HCT116 (cell line): ENCODE measurements at regions not wholly inside any gene's neighbourhood (a gene's known extent, or its start where the extent isn't known, plus 50 kb on each side); places are given as distances from the start of the nearest gene placed in this dataset.

Experiments
- ATAC-seq: fragments of 200-7000 bp; cut with Tn5 transposase; 2 replicates; pipeline ENCODE4 v1.9.1; 2020; ENCODE audit warnings: mild to moderate bottlenecking, moderate library complexity
- BruUV-seq: library from RNA; stranded (reverse); fragments of 400-500 nt; replicated peaks from 2 replicates; lab custom pipeline; 2021; lab: Mats Ljungman, UMichigan
- CTCF ChIA-PET: fragments of 300-600 bp; sonication (Branson Sonifier 250); formaldehyde crosslinking; loops from one replicate; lab custom pipeline; 2021; ENCODE audit warnings: antibody characterized with exemption; lab: Charles Lee
- POLR2A ChIA-PET: fragments of 300-600, 350-600 bp; sonication (Branson Sonifier 250); formaldehyde crosslinking; loops from one replicate; lab custom pipeline; 2021; ENCODE audit warnings: antibody characterized with exemption; lab: Charles Lee
- RAD21 ChIA-PET, 2 experiments: fragments of 300-600 bp; sonication (Branson Sonifier 250); formaldehyde crosslinking; loops; one replicate each; lab custom pipeline; 2023; ENCODE audit warnings: low total read pairs in 2 of 2; ENCODE audit not compliant: uncharacterized antibody in 2 of 2, unreplicated experiment in 2 of 2, low non-redundant PET in 1 of 2; lab: Charles Lee
- DNase-seq: peaks from one replicate; pipeline ENCODE4 v3.0.0-alpha.2; 2010; ENCODE audit warnings: low read depth, low spot score
- H2AFZ ChIP-seq: fragments of 200-600 bp; shearing (Covaris generic), sonication (generic); 2 replicates; pipeline ENCODE4 v1.6.1; 2017; ENCODE audit warnings: low read depth, mixed run types, mixed read lengths, antibody characterized with exemption, low read length; ENCODE audit not compliant: poor library complexity, severe bottlenecking
- H3K27ac ChIP-seq: 2 replicates; pipeline ENCODE4 v1.5.1; 2012; ENCODE audit warnings: low read depth, low read length
- H3K27me3 ChIP-seq: fragments of 200-600 bp; sonication (generic); 2 replicates; pipeline ENCODE4 v1.6.1; 2016; ENCODE audit warnings: mixed run types, low read length, mixed read lengths; ENCODE audit not compliant: insufficient read depth
- H3K36me3 ChIP-seq, 2 experiments: fragments of 200-500 bp in 1 of 2; fragments of 200-600 bp in 1 of 2; sonication (Bioruptor generic) in 1 of 2; sonication (generic) in 1 of 2; 2 replicates each; pipeline versions ENCODE4 v1.5.1 to v1.6.1; 2014 to 2016; ENCODE audit warnings: low read length in 2 of 2, inconsistent platforms in 1 of 2, mixed read lengths in 1 of 2, mixed run types in 1 of 2; ENCODE audit not compliant: insufficient read depth in 2 of 2, control insufficient read depth in 1 of 2
- H3K4me1 ChIP-seq, 2 experiments: fragments of 200-600 bp in 1 of 2; sonication (generic) in 1 of 2; 2 replicates each; pipeline versions ENCODE4 v1.5.1 to v1.6.1; 2012 to 2017; ENCODE audit warnings: low read length in 2 of 2, inconsistent platforms in 1 of 2, mild to moderate bottlenecking in 1 of 2, mixed read lengths in 1 of 2, mixed run types in 1 of 2, moderate library complexity in 1 of 2; ENCODE audit not compliant: insufficient read depth in 2 of 2, control insufficient read depth in 1 of 2
- H3K4me2 ChIP-seq: fragments of 200-600 bp; sonication (generic); 2 replicates; pipeline ENCODE4 v1.6.1; 2017; ENCODE audit warnings: mixed run types, low read length, mixed read lengths
- H3K4me3 ChIP-seq, 2 experiments: fragments of 200-600 bp in 1 of 2; sonication (generic) in 1 of 2; replicated peaks in 1 of 2; 2 replicates each; pipeline ENCODE4 v1.5.1; 2011 to 2016; ENCODE audit warnings: low read length in 2 of 2, control low read depth in 1 of 2, low read depth in 1 of 2, mild to moderate bottlenecking in 1 of 2, mixed read lengths in 1 of 2, mixed run types in 1 of 2
- H3K79me2 ChIP-seq: fragments of 200-600 bp; sonication (generic); 2 replicates; pipeline ENCODE4 v1.6.1; 2017; ENCODE audit warnings: mild to moderate bottlenecking, mixed run types, low read length, moderate library complexity, mixed read lengths; ENCODE audit not compliant: insufficient read depth
- H3K9ac ChIP-seq: fragments of 200-600 bp; sonication (generic); 2 replicates; pipeline ENCODE4 v1.6.1; 2016; ENCODE audit warnings: low read length, mixed read lengths
- H3K9me2 ChIP-seq: fragments of 200-600 bp; sonication (generic), shearing (Covaris generic); 2 replicates; pipeline ENCODE4 v1.6.1; 2017; ENCODE audit warnings: mixed run types, mild to moderate bottlenecking, moderate library complexity; ENCODE audit not compliant: insufficient read depth
- H3K9me3 ChIP-seq, 2 experiments: fragments of 200-500 bp in 1 of 2; fragments of 200-600 bp in 1 of 2; sonication (Bioruptor generic) in 1 of 2; sonication (generic) in 1 of 2; 2 replicates each; pipeline ENCODE4 v1.6.1; 2014 to 2017; ENCODE audit warnings: low read length in 2 of 2, mixed read lengths in 2 of 2, inconsistent platforms in 1 of 2, low read depth in 1 of 2, mild to moderate bottlenecking in 1 of 2, mixed run types in 1 of 2, moderate library complexity in 1 of 2; ENCODE audit not compliant: control insufficient read depth in 1 of 2, insufficient read depth in 1 of 2
- H4K20me1 ChIP-seq: fragments of 200-600 bp; sonication (generic), shearing (Covaris generic); 2 replicates; pipeline ENCODE4 v1.6.1; 2017; ENCODE audit warnings: mixed run types, mild to moderate bottlenecking, moderate library complexity; ENCODE audit not compliant: insufficient read depth
- CBX3 ChIP-seq: IDR thresholded peaks from 2 replicates; pipeline ENCODE4 v1.6.1; 2012; ENCODE audit warnings: low read depth
- EZH2phosphoT487 ChIP-seq: fragments of 200-600 bp; IDR thresholded peaks from 2 replicates; pipeline ENCODE4 v1.6.1; 2018; ENCODE audit warnings: antibody characterized with exemption, borderline replicate concordance
- FOSL1 ChIP-seq: IDR thresholded peaks from 2 replicates; pipeline ENCODE4 v1.6.1; 2012; ENCODE audit warnings: low read depth
- JUND ChIP-seq: IDR thresholded peaks from 2 replicates; pipeline ENCODE4 v1.6.1; 2012
- POLR2A ChIP-seq: IDR thresholded peaks from 2 replicates; pipeline ENCODE4 v1.7.0; 2011; ENCODE audit warnings: borderline replicate concordance; ENCODE audit not compliant: insufficient read depth, insufficient read length; ENCODE audit errors: extremely low read depth
- SIN3A ChIP-seq: IDR thresholded peaks from 2 replicates; pipeline ENCODE4 v1.6.1; 2012; ENCODE audit warnings: low read depth
- SP1 ChIP-seq: IDR thresholded peaks from 2 replicates; pipeline ENCODE4 v1.6.1; 2012; ENCODE audit warnings: low read depth
- TCF7L2 ChIP-seq: IDR thresholded peaks from 2 replicates; pipeline ENCODE4 v1.7.0; 2011; ENCODE audit warnings: borderline replicate concordance, inconsistent platforms; ENCODE audit not compliant: insufficient read depth, insufficient read length; ENCODE audit errors: extremely low read depth
- YY1 ChIP-seq: IDR thresholded peaks from 2 replicates; pipeline ENCODE4 v1.6.1; 2011; ENCODE audit warnings: low read length, low read depth, moderate library complexity, mild to moderate bottlenecking; ENCODE audit not compliant: insufficient replicate concordance; ENCODE audit errors: extremely low read depth
- ZFX ChIP-seq: fragments of 450-650 bp; IDR thresholded peaks from 2 replicates; pipeline ENCODE4 v1.6.1; 2017
- ZNF274 ChIP-seq: fragments of 200-500 bp; sonication (Bioruptor generic); IDR thresholded peaks from 2 replicates; pipeline ENCODE4 v1.6.1; 2014; ENCODE audit warnings: mild to moderate bottlenecking, low read depth, low read length, inconsistent platforms
- intact Hi-C: fragments of 100-400 bp; cut with micrococcal nuclease; formaldehyde crosslinking; loops from 2 replicates; pipeline ENCODE4 v1.10.0; 2022
- TF ChIP-seq, protein P1 (sequence below), 3 experiments: fragments of 200-600 bp in 1 of 3; sonication (generic) in 1 of 3; IDR thresholded peaks in 2 of 3; conservative IDR thresholded peaks in 1 of 3; 2 replicates each; pipeline ENCODE4 v1.5.1; 2012 to 2017; ENCODE audit warnings: low read depth in 2 of 3, low read length in 2 of 3, antibody characterized with exemption in 1 of 3, borderline replicate concordance in 1 of 3, control low read depth in 1 of 3, mild to moderate bottlenecking in 1 of 3, mixed read lengths in 1 of 3, mixed run types in 1 of 3, moderate library complexity in 1 of 3; ENCODE audit not compliant: insufficient read depth in 1 of 3
- TF ChIP-seq, protein P2 (sequence below): IDR thresholded peaks from 2 replicates; pipeline ENCODE4 v1.6.1; 2012

GRCh38 chr3:34012102-34012461 is 213.7 kb downstream of the PDCD6IP start:
- Histone ChIP-seq H3K9me2 (no peaks in the 10 kb centered on the region), H4K20me1 (no peaks in the 10 kb centered on the region), H3K4me2 (peak overlapping the region; percentile 1; the same call in 1 of the 2 replicates), H2AFZ (no peak overlapping the region), H3K4me1 (peaks cover 4 to 8% of the 10 kb centered on the region in 2 experiments; a peak in 3 of 4 replicates), H3K79me2 (no peaks in the 10 kb centered on the region), H3K36me3 (no peaks in the 10 kb centered on the region), H3K9me3 (no peaks in the 10 kb centered on the region), H3K9ac (no peak overlapping the region), H3K27me3 (no peaks in the 10 kb centered on the region; the same call in 1 of the 2 replicates), H3K4me3 (no peak overlapping the region), H3K27ac (no peak overlapping the region)
- RAD21 ChIA-PET: no interaction called here
- no TSS peak for BruUV-seq
- TF ChIP-seq ZNF274 (no peak), FOSL1 (peak; percentile 39; the same call in 1 of the 2 replicates)
- DNase-seq: peak; percentile 7
- CTCF ChIA-PET: interaction anchor here (2.3 kb wide), 1 partner anchor 128 kb away, joined by 18 read pairs; no protein-coding TSS in a partner anchor
- intact Hi-C loops: no loop called here
- POLR2A ChIA-PET: interaction anchor here (1.5 kb wide), 1 partner anchor 129 kb away, joined by 4 read pairs; no protein-coding TSS in a partner anchor
- ATAC-seq: peak; percentile 60

- H3K9me3 ChIP-seq: no peaks in the 10 kb centered on the region
- ATAC-seq: no peak
- no TSS peak for BruUV-seq
- no peaks in the 10 kb centered on the region for H3K79me2 ChIP-seq
- DNase-seq: no peak
- peaks cover 4 to 8% of the 10 kb centered on the region in 2 experiments; a peak in 3 of 4 replicates for H3K4me1 ChIP-seq
- TF ChIP-seq POLR2A (no peak), CBX3 (no peak), ZNF274 (no peak), TCF7L2 (no peak), SP1 (no peak), JUND (no peak), EZH2phosphoT487 (no peak), SIN3A (no peak), FOSL1 (no peak), ZFX (no peak), YY1 (no peak)
- TF ChIP-seq, protein P1, sequence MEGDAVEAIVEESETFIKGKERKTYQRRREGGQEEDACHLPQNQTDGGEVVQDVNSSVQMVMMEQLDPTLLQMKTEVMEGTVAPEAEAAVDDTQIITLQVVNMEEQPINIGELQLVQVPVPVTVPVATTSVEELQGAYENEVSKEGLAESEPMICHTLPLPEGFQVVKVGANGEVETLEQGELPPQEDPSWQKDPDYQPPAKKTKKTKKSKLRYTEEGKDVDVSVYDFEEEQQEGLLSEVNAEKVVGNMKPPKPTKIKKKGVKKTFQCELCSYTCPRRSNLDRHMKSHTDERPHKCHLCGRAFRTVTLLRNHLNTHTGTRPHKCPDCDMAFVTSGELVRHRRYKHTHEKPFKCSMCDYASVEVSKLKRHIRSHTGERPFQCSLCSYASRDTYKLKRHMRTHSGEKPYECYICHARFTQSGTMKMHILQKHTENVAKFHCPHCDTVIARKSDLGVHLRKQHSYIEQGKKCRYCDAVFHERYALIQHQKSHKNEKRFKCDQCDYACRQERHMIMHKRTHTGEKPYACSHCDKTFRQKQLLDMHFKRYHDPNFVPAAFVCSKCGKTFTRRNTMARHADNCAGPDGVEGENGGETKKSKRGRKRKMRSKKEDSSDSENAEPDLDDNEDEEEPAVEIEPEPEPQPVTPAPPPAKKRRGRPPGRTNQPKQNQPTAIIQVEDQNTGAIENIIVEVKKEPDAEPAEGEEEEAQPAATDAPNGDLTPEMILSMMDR (IDR thresholded peaks at IDR 0.05 in 2 of 3, conservative IDR thresholded peaks at IDR 0.05 in 1 of 3; ENCODE audit: borderline replicate concordance in 1 of 3, insufficient read depth in 1 of 3, low read depth in 2 of 3, low read length in 2 of 3): no peak
- TF ChIP-seq, protein P2, sequence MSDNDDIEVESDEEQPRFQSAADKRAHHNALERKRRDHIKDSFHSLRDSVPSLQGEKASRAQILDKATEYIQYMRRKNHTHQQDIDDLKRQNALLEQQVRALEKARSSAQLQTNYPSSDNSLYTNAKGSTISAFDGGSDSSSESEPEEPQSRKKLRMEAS: no peak
- TF ChIP-seq, all 23 proteins: peak for 0
- intact Hi-C loops: no loop called here
- Histone ChIP-seq H3K36me3 (no peaks in the 10 kb centered on the region), H3K4me2 (no peak overlapping the region), H3K27me3 (peaks cover 9% of the 10 kb centered on the region; the same call in 1 of the 2 replicates), H3K9ac (no peak overlapping the region), H2AFZ (no peak overlapping the region), H4K20me1 (no peaks in the 10 kb centered on the region), H3K4me3 (no peak overlapping the region), H3K27ac (no peak overlapping the region), H3K9me2 (no peaks in the 10 kb centered on the region)
- POLR2A ChIA-PET: no interaction called here
- RAD21 ChIA-PET: no interaction called here
- CTCF ChIA-PET: no interaction called here
These were observed 215.6 kb downstream of the PDCD6IP start for GRCh38 chr3:34013818-34014570.
